ENCODE measurements at regions not wholly inside any gene's neighbourhood (a gene's known extent, or its start where the extent isn't known, plus 50 kb on each side); places are given as distances from the start of the nearest gene placed in this dataset.

DNA sequence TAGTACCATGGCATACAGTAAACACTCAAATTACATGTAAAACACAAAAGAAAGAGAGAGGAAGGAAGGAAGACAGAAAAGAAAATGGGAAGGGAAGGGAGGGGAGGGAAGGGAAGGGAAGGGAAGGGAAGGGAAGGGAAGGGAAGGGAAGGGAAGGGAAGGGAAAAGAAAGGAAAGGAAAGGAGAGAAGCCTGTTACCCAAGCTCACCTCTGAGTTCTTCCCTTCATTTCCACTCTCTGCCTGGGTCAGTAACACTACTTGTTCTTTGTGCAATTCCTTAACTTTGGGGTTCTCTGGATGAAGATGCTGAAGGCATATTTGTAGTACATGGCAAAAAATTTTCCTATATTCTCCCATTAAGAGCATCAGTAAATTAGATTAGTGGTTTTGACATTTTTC lies 241.0 kb downstream of the RAB28 start:
- TF ChIP-seq SIN3A (IDR thresholded peaks at IDR 0.05; ENCODE audit: borderline replicate concordance, insufficient read depth, low read length) = no peak
- no peak for TF ChIP-seq REST (IDR thresholded peaks at IDR 0.05; ENCODE audit: insufficient read depth in 1 of 2, low read depth in 2 of 2, low read length in 2 of 2)
